MM.1S (cell line): ENCODE measurements at regions not wholly inside any gene's neighbourhood (a gene's known extent, or its start where the extent isn't known, plus 50 kb on each side); places are given as distances from the start of the nearest gene placed in this dataset.

ENCODE experiments used
- CTCF ChIP-seq: fragments of 300-600 bp; sonication (generic); IDR thresholded peaks from 2 replicates; pipeline ENCODE4 v1.5.1; 2016; ENCODE audit warnings: antibody characterized with exemption, low read length, mixed read lengths
- EZH2 ChIP-seq: fragments of 300-600 bp; sonication (generic); optimal IDR thresholded peaks from 2 replicates; pipeline ENCODE3; 2017; ENCODE audit warnings: low read depth, mild to moderate bottlenecking, antibody characterized with exemption, low read length, mixed read lengths
- EZH2phosphoT487 ChIP-seq: fragments of 300-600 bp; sonication (generic); IDR thresholded peaks from 2 replicates; pipeline ENCODE4 v1.6.1; 2018; ENCODE audit warnings: antibody characterized with exemption, low read length

- TF ChIP-seq CTCF (no peak), EZH2phosphoT487 (no peak), EZH2 (no peak)
Measured at GRCh38 chr1:83762039-83762365, 236.9 kb downstream of the TTLL7 start.
